Caki2 (cell line): ENCODE measurements at regions not wholly inside any gene's neighbourhood (a gene's known extent, or its start where the extent isn't known, plus 50 kb on each side); places are given as distances from the start of the nearest gene placed in this dataset.

Experiments
- DNase-seq: peaks from one replicate; pipeline ENCODE4 v3.0.0-alpha.2; 2015; ENCODE audit warnings: low read depth
- in situ Hi-C: cut with HindIII; loops from 2 replicates; pipeline ENCODE4 v1.10.0; 2016; ENCODE audit warnings: low sequenced_read_pairs, low pct_unique_long_range_greater_than_20kb, mixed read lengths

DNA sequence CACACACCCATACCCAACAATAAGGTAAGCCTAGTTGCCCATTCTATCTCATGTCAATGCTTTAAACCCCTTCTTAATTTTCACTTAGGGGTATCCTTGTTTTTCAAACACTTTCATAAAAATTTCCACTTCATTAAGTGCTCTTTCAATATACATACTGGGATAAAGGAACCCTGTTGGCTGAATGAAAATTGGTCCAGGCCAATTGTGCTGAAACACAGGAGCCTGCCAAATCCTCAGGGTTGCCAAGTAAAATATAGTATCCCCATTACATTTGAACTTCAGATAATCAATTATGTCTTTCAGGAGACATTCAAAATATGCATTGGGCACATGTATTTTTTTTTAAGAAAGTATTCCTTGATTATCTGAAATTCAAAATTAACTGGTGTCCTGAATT lies 1131.1 kb downstream of the SLITRK1 start:
- DNase-seq, result no peak
- in situ Hi-C loops, result no loop called here

DNA sequence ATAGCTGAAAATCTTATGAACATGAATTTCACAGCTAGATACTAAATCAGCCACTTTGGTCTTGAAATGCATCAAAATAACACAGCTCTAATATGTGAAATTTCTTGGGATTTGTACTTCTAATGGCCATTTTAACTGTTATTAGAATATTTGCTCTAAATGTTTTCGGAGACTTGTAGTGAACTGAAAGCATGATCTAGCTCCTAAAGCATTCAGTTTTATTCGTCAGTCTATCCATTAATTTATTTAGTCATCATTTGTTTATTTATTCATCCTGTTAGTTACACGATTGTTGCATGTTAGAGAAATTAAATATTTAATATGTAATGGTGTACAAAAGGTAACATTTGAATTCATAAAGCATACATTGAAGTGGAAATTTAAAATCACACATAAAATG lies 1132.7 kb downstream of the SLITRK1 start:
- in situ Hi-C loops, result no loop called here
- no peak for DNase-seq

DNA sequence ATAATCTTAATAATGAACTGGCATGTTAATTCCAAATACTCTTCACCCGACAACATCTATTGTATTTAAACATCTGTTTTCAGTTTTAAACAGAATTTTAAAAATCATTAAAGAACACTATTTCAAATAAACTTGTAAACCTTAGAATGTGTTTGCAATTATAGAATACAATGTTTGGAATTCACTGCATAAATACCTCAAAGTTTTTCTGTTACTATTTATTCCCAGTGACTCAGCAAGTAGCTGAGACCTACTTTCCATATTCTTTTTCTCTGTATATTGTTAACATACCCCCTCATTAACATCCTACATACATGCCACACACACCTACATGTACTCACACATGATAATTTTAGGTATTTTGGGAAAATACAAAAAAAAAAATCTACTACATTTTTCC lies 1134.3 kb downstream of the SLITRK1 start:
- in situ Hi-C loops, result no loop called here
- DNase-seq, result no peak

DNA sequence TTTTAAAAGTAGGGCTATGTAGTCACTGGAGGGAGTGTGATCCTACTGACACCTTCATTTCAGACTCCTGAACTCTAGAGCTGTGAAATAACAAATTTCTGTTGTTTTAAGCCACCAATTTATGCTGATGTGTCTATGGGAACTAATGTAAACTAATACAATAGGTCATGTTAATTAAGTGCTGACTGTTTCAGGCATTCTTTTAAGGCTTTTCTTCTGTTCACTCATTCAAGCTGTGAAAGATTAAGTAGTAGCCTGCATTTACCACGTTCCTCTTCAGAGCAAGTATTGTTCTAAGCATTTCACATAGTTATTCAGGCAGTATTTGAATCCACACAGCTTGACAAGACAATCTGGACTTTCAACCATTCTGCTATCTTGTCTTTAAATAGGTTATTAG lies 1135.0 kb downstream of the SLITRK1 start:
- in situ Hi-C loops, result no loop called here
- DNase-seq, result peak; percentile 6

DNA sequence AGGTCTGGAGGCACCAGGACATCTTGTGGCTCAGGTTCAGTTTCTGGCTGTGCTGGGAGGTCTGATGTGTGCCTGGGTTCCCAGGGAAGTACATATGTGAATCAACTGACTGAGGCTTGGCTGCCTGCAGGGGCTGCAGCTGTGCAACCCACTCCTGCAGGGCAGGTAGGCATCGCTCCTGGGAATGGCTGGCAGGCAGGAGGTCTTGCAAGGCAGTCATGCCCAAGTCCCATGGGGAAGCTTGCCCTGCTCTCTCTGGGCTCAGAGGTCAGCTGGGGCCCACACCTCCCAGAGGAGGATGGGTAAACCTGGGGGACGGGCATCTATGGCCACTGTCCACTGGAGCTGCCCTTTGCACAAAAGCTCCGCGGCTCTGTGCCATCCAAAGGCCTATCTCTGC lies 1141.8 kb downstream of the SLITRK1 start:
- no peak for DNase-seq
- in situ Hi-C loops, result no loop called here

DNA sequence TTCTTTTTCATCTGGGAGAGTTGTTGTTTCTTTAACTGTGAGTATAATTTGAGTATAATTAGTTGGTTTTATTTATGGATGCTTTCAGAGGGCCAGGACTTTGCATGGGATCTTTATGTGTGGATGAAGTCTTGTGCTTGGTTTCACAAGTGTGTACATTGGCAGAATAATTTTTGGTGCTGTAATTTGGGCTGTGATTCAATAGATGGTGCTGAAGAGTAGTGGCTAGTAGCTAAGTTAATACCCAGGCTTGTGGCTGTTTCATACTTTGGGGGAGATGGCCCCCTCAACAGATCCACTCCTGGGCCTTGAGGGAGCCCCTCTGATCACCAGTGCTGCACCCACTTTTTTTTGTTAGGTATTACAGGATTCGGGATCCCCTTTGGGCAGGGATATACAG lies 1142.4 kb downstream of the SLITRK1 start:
- in situ Hi-C loops, result no loop called here

DNA sequence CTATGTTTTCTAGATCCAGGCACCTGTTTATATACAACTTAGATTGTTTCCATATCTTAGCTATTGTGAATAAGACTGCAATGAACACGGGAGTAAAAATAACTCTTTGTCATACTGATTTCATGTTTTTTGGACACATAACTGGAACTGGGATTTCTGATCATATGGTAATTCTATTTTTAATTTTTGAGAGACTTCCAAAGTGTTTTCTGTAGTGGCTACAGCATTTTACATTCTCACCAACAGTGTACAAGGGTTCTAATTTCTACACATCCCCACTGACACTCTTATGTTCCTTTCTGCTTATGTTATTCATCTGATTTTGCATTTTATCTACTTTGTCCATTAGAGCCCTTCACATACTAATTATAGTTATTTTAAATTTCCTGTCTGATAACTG lies 1152.9 kb downstream of the SLITRK1 start:
- in situ Hi-C loops, result no loop called here
- DNase-seq, result no peak

More for the DNA sequence above, 1142.4 kb downstream of the SLITRK1 start:
- no peak for DNase-seq

DNA sequence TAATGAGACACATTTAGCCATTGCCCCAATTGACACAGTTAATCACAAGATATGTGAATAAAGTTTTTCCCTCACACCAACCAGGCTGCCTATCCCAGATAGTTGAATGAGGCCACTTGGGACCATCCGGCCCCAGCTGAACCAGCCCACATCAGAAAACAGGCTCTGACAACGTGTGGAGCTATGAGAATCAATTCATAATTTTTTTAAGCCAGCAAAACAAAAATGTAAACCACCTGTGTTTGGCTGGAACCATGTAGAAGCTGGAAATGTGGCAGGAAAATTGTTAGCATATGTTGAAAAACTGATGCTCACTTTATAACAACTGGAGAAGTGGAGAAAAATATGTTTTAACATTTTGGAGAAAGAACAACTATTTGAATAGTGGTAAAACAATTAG lies 1161.3 kb downstream of the SLITRK1 start:
- DNase-seq, result no peak
- in situ Hi-C loops, result no loop called here

DNA sequence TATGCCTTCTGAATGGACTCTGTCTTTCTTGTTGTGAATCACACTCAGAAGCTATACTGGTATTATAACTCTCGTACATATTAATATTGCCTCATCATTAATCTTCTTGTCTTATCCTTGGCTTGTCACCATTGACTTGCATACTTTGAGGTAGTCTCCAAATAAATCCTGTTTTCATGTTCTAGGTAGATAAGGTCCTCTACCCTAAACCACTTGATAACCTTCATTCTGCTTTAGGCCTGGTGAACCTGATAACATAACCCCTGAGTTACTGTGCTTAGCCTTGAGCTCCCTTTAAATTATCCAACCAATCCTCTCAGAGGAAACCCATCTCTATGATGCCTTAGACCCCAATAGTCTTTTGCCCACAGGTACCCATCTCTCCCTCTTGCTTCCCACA lies 1162.3 kb downstream of the SLITRK1 start:
- in situ Hi-C loops, result no loop called here
- no peak for DNase-seq

DNA sequence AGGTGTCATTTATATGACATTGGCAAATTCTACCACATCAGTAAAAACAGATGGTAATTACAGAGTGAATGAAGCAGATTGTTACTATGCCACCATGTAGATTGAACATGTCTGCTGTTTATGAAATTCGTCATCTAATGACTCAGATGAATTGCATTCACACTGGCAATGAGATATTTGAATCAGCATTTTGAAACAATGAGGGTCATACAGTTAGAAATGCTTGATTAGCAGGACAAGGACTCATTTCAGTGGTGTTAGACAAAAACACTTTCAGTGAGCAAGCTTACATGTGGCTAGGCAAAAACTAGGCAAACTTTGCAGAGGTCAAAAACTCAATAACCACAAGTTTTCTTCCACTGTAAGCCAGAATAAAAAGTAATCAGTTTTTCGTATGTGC lies 1165.0 kb downstream of the SLITRK1 start:
- DNase-seq, result peak; percentile 18
- in situ Hi-C loops, result no loop called here

DNA sequence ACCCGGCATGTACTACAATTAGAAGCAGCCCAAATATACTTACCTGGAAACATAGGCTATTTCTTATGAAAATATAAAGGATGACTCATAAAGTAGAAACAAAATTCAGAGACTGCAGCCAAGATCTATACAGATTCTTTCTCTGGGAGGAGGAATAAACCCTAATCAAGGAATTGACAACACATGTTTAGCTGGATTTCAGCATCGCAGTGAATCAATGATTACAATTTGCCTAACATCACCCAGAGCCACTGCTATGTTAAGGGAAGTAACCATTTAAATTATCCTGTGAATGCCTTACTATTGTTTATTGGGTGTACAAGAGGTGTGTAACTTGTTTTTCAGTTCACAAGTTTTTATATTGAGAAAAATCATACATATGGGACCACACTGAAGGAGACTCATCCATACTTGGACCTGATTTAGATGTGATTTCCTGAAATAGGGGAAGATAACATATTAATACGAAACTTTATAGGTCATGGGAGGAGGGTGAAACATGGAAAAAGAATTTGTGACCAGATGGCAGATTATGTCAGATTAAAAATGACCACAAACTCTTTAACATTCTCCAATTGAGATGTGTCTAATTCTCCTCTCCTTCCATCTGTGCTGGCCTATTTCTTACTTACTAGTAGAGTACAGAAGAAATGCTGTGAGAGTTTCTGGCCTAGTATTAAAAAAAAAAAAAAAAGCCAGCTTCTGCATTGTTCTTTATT lies 1168.4 kb downstream of the SLITRK1 start:
- no peak for DNase-seq
- in situ Hi-C loops, result no loop called here

DNA sequence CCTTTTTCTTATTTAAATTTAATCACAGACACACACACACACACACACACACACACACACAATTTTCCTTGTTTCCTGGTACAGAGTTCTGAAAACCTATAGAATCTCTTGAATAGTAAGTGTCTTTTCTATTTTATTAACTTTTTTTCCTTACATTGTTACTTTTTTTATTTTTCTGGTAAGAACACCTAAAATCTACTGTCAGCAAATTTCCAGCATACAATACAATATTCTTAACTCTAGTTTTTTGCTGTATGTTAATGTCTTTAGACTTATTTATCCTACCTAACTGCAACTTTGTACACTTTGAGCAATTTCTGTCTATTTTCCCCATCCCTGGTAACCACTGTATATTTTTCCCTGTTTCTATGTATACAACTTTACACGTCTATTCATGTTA lies 1179.8 kb downstream of the SLITRK1 start:
- no peak for DNase-seq
- in situ Hi-C loops, result no loop called here

DNA sequence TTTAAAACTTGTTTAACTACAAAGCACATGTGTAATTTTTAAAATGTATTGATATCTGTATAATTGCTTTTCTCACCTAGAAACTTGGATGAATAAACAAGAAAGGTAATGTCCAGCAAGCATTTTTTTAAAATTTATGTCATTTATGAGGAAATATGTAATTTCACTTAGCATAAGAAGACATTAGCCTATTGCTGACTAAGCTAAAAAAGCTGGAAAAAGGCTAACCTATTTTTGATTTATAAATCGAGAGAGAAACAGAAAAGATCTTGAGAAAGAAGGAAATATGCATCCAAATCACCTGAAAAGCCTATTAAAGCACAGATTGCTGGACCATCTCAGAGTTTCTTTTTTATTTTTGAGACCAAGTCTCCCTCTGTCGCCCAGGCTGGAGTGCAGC lies 1181.3 kb downstream of the SLITRK1 start:
- DNase-seq, result no peak
- in situ Hi-C loops, result no loop called here

DNA sequence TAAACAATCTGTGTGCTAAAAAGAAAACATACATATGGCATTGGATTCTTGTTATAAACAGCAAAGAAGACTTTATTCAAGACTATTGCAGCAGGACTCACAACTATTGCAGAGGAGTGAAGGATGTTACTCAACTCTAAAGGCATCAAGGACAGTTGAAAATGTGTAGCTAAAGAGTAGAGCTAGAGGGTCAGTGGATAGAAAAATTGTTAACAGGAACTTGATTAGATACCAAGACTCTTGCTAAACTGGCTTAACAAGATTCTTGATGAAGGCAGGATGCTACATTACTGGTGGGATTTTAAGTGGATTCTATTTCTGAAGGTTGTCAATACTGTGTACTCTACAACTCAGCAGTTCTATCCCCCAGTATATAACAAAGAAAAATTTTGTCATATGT lies 1183.3 kb downstream of the SLITRK1 start:
- in situ Hi-C loops, result no loop called here
- no peak for DNase-seq

DNA sequence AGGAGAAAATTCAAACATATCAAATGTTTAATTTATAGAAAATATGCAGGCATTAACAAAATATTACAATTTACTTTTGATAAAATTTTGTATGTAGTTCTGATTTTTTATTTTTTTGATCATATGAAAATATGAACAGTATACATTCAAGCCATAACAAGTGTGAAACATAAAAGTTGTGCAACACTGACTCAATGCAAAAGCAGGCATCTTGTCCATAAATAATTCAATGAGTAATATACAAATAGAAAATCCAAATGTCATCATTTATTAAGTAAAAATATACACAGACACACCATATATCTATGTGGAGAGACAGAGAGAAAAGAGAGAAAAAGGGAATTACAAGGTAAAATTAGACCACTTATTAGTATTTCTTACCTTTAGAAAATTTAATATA lies 1183.9 kb downstream of the SLITRK1 start:
- DNase-seq, result no peak
- in situ Hi-C loops, result no loop called here

DNA sequence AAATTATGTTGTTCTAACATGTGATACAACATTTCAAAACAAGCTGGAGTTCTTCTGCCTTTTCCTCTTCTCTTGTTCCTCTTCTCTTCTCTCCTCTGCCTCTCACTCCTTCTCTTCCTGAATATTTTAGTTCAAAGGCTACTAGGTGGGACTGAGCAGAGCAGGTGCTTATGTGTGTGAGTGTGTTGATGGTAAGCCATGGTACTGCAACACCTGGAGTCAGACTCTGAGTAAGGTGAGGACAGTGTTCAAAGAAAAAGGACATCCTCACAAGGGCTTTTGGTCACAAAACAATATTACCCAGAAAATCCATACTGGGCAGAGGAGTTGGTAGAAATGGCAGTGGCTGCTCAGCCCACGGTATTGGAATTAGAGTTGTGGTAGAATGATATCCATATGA lies 1188.7 kb downstream of the SLITRK1 start:
- in situ Hi-C loops, result no loop called here
- DNase-seq, result no peak

DNA sequence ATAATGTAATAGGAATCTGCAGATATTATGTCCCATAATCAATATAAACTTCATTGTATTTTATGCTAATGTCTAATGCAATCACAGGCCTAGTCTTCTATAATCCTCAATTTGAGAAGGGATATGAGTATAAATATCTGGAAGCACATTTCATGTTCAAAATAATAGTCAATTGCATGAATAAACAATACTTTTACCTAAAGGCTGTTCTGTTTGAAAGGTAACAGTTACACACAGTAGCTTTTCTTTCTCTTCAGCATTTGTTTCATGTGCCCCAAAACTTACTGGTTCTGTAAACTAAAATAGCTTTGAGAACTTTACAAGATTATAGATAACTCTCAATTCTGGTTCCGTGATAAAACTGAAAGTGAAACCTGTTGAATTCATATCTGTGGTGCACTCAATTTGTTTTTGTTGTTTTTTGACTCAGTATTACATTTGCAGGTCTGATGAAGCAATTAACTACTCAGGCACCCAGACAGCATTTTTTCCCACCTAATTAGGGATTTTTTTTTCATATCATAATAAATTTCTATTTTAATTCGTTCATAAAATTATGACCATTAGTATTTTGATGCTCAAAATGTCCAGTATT lies 1193.8 kb downstream of the SLITRK1 start:
- in situ Hi-C loops, result no loop called here
- no peak for DNase-seq

DNA sequence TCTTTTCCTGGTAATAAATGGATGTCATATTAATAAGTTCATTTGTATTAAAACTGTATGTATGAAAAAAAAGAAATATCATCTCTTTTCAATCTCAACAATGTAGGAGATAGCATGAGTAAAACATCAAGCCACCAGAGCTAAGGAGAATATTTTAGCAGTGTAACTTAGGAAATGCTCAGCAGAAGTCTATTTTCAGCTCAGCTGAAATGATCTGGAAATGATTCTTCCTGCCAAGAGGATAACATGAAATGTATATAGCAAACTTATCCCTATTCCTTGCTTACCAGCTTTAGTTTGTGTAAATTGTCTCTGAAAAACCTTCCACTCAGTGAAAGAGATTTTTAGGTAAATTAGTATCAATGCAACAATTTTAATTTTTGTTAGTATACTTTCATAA lies 1194.4 kb downstream of the SLITRK1 start:
- in situ Hi-C loops, result no loop called here
- DNase-seq, result no peak

DNA sequence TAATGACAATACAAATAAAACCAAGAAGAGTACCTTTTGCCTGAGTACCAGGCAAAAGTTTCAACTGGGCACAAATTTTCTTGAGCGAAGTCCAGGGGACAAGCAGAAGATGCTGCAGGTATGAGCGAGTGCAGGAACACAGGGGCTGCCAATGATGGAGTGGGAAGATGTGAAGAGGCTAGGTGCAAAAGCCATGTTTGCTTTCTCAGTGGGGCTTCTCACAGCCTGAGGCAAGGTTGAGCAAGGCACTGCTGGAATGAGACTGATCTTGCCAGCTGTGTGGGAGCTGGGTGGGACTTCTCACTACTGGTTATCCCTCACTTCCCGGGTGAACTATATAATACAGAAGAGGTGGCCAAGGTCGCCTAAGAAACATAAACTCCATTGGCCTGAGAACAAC lies 1200.7 kb downstream of the SLITRK1 start:
- no peak for DNase-seq
- in situ Hi-C loops, result no loop called here

DNA sequence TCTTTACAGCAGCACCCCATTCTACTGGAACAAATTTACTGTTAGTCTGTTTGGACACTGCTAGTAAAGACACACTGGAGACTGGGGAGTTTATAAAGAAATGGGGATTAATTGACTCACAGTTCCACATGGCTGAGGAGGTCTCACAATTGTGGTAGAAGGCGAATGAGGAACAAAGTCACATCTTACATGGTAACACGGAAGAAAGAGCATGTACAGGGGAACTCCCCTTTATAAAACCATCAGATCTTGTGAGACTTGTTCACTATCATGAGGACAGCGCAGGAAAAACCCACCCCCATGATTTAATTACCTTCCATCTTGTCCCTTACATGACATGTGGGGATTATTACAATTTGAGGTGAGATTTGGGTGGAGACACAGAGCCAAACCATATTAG lies 1204.2 kb downstream of the SLITRK1 start:
- in situ Hi-C loops, result no loop called here
- DNase-seq, result no peak
